SHP77 (cell line): ENCODE measurements at regions not wholly inside any gene's neighbourhood (a gene's known extent, or its start where the extent isn't known, plus 50 kb on each side); places are given as distances from the start of the nearest gene placed in this dataset.

Experiments used
- DNase-seq, 2 experiments: peaks; one replicate each; lab custom pipeline; 2025; lab: John Stamatoyannopoulos, UW

DNA sequence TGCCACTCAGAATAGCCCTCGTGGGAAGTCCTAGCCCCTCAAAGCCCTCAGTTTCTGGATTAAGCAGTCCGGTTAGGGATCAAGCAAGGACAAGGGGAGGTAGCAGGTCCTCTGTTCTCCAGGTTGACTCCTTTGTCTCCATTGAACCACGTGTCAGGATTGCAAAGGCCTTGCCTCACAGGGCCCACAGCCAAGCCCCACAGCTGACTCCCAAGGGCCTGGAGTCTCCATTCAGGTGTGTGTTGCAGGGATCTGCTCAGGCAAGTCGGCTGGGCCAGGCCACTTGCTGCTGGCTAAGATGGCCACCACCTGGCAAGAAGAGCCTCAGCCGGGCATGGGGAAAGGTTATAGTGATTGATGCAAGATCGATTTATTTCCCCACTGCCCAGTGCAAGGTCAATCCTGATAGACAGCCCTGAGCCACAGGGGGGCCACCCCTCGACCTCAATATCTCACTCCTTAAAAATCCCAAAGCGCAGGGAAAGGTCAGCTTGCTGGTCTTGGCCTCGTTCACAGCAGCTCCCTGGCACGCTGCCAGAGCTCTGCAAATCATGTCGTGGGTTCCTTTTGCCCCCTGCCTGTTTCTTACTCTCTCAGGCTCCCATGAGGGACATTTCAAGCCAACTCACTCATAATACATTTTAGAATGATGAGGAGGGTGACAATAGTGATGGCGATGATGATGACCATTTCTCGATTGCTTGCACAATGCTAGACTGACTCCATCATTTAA lies 75.9 kb downstream of the EDN3 start:
- no peak for DNase-seq

DNA sequence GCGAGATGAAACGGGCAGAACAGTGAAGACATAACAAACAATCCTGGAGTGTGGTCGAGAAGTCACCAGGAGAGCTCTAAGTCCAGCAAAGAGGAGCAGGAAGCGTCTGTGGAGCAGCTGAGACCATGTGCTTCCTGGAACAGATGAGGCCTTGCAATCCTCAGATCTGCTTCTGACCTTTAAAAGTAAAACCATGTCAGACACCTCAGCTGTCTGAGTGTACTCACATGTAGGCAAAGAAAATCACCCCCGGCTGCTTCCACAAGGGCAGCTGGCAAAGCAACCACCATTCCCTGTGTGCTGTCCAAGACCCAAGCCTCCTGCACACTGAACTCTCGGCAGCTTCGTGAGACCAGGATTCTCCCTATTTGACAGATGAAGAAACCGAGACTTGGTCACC lies 76.6 kb downstream of the EDN3 start:
- DNase-seq: no peak

GRCh38 chr20:59377842-59378241 lies 77.4 kb downstream of the EDN3 start:
- no peak for DNase-seq

DNA sequence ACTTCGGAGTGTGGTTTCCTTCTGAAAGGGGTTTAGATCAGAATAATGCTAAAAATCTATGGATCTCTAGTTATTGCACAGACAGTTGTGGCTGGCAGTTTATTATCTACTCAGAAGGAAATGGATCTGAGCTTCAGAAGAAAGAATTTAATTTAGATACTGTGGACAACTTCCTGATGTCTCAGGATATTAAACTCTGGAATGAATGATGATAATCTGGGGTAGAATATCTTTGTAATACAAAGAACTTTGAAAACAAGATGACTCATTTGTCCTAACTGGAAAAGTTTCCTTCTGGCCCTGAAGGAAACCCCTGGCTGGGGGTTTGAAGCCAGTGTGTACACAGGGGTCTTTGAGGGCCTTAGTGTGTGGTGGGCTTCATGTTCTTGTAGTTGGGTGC lies 78.0 kb downstream of the EDN3 start:
- no peak for DNase-seq

- DNase-seq: no peak
Observed at GRCh38 chr20:59378966-59379365, 78.6 kb downstream of the EDN3 start.

DNA sequence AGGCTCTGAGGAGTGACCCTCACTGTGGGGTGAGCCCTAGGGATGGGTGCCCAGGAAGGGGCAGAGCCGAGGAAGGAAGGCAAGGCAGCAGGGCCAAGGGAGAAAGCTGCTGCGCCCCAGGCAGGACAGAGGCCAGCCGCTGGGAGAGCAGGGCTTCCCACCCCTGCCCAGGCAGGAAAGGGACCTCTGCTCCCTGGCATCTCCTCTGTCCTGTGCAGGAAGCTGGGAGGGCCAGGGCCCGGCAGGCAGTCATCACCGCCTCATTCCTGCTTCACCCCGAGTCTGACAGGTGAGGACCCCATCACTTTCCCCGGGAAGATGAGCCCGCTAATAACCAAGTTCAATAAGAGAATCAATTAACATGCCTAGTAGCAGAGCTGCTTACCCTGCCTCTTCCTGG lies 81.3 kb downstream of the EDN3 start:
- no peak for DNase-seq

GRCh38 chr20:59382157-59382725 lies 81.8 kb downstream of the EDN3 start:
- DNase-seq: no peak

DNA sequence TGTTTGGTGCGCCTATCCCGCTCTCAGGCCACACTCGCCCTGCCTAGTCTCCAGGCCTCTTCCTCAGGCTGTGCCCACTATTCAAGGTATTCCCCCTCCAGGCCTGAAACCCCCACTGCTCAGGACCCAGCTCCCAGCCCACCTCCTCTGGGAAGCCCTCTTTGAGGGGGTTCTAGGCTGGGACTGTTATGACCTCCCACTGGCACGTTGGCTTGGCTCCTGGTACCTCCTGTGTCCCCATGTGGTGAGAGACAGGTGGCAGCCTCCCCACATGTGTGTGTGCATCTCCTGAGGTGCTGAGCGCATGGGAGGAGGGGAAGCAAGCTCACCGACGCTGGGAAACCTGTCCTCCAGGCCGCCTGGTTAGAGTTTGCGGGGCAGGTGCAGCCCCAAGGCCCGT lies 82.5 kb downstream of the EDN3 start:
- DNase-seq: no peak

GRCh38 chr20:59385038-59385437 lies 84.6 kb downstream of the EDN3 start:
- no peak for DNase-seq

DNA sequence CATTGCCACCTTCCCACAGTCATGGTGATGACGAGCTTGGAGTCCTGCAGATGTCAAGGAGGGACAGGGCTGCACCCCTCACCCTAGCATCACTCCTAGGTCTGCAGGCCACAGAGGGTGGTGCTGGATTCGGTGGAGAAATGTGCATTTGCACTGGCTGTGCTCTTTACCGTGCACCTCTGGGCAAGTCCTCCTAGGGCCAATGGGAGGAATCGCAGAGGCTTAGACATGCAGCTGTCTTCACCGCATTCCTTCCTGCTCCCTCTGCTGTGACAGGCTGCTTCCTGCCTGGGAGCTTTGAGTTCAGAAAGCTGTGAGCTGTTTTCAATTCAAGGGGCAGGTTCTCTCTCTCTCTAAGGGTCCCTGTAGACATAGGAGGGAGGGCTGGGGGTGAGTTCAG lies 85.1 kb downstream of the EDN3 start:
- no peak for DNase-seq

GRCh38 chr20:59386809-59387208 lies 86.4 kb downstream of the EDN3 start:
- DNase-seq: no peak

GRCh38 chr20:59387891-59388290 lies 87.5 kb downstream of the EDN3 start:
- no peak for DNase-seq

- DNase-seq: no peak
Observed at GRCh38 chr20:59388402-59388801, 88.0 kb downstream of the EDN3 start.

DNA sequence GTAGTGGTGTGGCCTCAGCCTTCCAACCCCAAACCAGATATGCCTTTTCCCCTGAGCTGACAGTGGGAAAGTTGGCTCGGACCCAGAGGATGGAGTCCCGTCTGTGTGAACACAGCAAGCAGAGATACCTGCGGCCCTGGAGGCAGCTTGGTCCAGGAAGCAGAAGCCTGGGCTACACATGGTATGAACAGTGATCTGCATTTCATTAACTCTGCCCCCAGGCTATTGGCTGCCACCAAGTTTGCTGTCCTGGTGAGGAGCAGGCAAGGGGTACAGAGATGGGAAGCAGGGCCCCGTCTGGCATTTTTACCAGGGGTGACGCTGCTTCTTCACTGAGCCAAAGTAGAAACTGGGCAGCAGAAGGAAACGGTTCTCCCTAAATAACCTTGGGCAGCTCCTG lies 90.0 kb downstream of the EDN3 start:
- DNase-seq: no peak

- no peak for DNase-seq
Observed at GRCh38 chr20:59391975-59392374, 91.6 kb downstream of the EDN3 start.

DNA sequence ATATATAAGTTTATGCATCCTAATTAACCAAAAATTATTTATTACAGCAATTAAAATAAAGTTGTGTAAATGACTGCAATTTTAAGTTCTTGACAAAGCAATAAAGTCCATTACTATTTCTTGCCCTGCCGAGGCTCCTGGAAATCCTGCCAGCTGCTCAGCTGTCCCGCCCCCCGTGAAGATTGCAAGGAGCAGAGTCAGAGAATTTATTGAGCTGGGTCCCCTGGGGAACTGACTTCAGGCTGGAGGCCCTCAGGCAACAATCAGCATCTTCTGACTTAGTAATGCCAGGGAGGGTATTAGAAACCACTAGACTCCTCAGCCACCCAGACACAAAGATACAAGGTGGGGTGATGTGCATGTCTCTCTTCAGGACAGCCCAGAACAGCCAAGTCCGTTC lies 92.3 kb downstream of the EDN3 start:
- DNase-seq: no peak

DNA sequence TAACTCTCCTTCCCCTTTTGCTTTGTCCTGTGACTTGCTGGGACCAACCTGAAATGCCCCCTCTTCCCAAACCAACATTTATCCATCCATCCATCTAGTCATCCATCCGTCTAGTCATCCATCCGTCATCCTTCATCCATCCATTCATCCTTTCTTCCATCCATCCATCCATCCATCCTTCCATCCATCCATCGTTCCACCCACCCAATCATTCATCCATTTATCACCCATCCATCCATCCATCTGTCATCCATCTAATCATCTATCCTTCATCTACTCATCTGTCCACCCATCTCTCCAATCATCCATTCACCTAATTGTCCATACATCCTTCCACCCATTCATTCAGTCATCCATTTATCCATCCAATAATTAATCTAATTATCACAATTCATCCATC lies 92.7 kb downstream of the EDN3 start:
- no peak for DNase-seq

GRCh38 chr20:59395729-59396128 lies 95.3 kb downstream of the EDN3 start:
- no peak for DNase-seq

DNA sequence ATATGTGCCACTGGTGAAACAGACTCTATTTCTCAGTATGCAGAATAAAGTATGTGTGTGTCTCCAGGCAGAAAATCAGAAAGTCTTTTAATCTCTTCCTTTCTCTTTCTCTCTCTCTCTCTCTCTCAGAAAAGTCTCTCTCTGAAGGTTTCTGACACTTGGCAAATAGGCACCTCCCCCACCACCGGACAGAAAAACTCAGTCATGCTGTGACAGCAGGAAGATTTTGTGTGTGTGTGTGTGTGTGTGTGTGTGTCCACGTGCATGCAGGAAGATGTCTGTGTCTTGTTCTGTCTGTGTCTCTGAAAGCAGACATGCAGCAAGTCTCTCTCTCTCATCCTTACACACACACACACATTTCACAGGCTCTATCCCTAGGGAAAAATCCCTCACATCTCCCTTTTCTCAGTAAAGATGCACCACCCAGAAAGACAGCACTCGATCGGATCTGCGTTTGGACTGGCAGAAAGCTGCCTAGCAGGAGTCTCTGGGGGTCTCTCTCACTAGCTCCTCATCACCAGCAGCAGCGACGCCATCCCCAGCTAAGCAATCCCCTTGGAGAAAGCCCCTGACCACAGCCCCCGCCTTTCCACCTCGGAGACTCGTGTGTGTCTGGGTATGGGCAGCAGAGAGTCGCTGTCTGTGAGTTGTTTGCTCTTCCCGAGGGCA lies 98.3 kb downstream of the EDN3 start:
- DNase-seq: no peak

GRCh38 chr20:59399426-59400099 lies 99.2 kb downstream of the EDN3 start:
- DNase-seq: no peak

DNA sequence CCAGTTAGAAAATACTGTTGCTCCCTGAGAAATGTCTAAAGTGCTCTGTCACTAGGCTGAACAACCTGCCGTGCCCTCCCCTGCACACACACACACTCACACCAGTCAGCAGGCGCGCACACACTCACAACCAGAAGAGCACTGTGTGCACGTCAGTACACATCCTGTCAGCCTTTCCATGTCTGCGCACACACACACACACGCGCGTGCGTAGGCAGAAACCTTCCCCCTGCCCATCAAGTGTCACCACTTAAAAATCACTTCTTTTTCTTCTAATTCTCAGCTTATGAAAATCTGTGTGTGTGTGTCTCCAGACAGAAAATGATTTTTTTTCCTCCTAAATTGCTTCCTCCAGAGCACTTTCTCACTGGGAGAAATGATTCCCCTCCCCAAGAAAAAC lies 100.3 kb downstream of the EDN3 start:
- no peak for DNase-seq

DNA sequence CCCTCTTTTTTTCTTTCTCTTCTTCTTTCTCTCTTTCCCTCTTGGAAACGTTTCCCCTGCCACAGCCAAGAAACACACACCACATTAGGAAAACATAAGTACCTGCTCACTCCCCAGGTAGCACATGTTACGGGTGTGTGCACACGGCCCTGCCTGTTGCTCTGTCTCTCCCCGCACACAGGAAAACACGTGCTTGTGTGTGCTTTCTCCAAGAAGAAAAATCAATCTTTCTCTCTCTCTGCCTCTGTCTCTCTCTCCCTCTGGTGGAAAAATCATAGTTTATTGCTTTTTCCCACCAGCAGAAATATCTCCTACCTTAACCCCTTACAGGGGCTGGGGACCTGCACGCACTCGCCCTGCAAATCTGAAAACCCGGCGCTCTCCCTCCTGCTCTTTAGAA lies 102.3 kb downstream of the EDN3 start:
- peak; percentile 15 to 21 for DNase-seq
